ENCODE measurements at regions not wholly inside any gene's neighbourhood (a gene's known extent, or its start where the extent isn't known, plus 50 kb on each side); places are given as distances from the start of the nearest gene placed in this dataset.

GRCh38 chr17:5809056-5809455, 224.7 kb upstream of the NLRP1 start:
- no peak for DNase-seq (ENCODE audit: low spot score)
- intact Hi-C loops (cut with micrococcal nuclease): no loop called here

GRCh38 chr17:5809580-5810188, 225.4 kb upstream of the NLRP1 start:
- Mint-ChIP-seq H3K9me3 (peaks cover 20% of the 10 kb centered on the region), H3K27me3 (ENCODE audit: insufficient read depth) (no peaks in the 10 kb centered on the region), H3K4me1 (ENCODE audit: low read depth) (no peaks in the 10 kb centered on the region), H3K27ac (no peak overlapping the region), H3K36me3 (ENCODE audit: low read depth) (no peaks in the 10 kb centered on the region), H3K4me3 (no peak overlapping the region)
- no peak for DNase-seq (ENCODE audit: low spot score)
- intact Hi-C loops (cut with micrococcal nuclease): no loop called here

More at GRCh38 chr17:5809056-5809455, 224.7 kb upstream of the NLRP1 start:
- no peak overlapping the region for H3K4me3 Mint-ChIP-seq
- H3K27me3 Mint-ChIP-seq (ENCODE audit: insufficient read depth): no peaks in the 10 kb centered on the region
- peaks cover 20% of the 10 kb centered on the region for H3K9me3 Mint-ChIP-seq
- H3K27ac Mint-ChIP-seq: no peak overlapping the region
- no peaks in the 10 kb centered on the region for H3K36me3 Mint-ChIP-seq (ENCODE audit: low read depth)
- no peaks in the 10 kb centered on the region for H3K4me1 Mint-ChIP-seq (ENCODE audit: low read depth)

DNA sequence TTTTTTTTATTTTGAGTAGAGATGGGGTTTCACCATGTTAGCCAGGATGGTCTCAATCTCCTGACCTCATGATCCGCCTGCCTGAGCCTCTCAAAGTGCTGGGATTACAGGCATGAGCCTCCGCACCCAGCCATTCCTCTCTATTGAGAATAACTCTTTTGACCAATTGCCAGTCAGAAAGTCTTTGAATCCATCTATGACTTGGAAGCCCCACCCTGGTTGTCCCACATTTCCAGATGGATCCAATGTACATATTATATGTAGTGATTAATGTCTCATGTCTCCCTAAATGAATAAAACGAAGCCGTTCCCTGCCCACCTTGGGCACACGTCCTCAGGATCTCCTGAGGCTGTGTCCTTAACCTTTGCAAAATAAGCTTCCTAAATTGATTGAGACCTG, 228.3 kb upstream of the NLRP1 start:
- no peak overlapping the region for H3K27ac Mint-ChIP-seq
- intact Hi-C loops (cut with micrococcal nuclease): no loop called here
- peaks cover 20% of the 10 kb centered on the region for H3K9me3 Mint-ChIP-seq
- peaks cover under 1% of the 10 kb centered on the region for H3K27me3 Mint-ChIP-seq (ENCODE audit: insufficient read depth)
- DNase-seq (ENCODE audit: low spot score): no peak
- H3K36me3 Mint-ChIP-seq (ENCODE audit: low read depth): no peaks in the 10 kb centered on the region
- H3K4me1 Mint-ChIP-seq (ENCODE audit: low read depth): no peaks in the 10 kb centered on the region
- H3K4me3 Mint-ChIP-seq: no peak overlapping the region

DNA sequence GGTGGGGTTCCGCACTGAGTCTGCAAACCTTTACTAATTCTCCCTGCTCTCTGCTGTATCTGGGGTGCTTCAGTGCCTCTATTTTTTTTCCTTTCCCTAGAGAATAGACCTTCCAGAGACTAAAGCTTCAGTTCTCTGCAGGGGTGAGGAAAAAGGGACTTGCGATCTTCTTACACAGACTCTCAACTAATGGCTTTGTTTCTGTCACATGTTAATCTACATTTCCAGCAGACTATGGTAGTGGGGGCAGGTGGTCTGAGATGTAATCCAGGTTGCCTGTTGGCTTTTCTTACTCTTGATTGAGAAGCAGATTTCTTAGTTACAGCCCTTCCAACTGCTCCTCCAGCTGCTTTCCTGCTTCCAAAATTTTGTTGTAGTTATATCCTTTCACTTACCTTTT, 229.0 kb upstream of the NLRP1 start:
- H3K9me3 Mint-ChIP-seq: peaks cover 20% of the 10 kb centered on the region
- no peaks in the 10 kb centered on the region for H3K36me3 Mint-ChIP-seq (ENCODE audit: low read depth)
- peaks cover 6% of the 10 kb centered on the region for H3K27me3 Mint-ChIP-seq (ENCODE audit: insufficient read depth)
- H3K4me1 Mint-ChIP-seq (ENCODE audit: low read depth): no peaks in the 10 kb centered on the region
- no peak overlapping the region for H3K4me3 Mint-ChIP-seq
- intact Hi-C loops (cut with micrococcal nuclease): no loop called here
- no peak for DNase-seq (ENCODE audit: low spot score)
- no peak overlapping the region for H3K27ac Mint-ChIP-seq

DNA sequence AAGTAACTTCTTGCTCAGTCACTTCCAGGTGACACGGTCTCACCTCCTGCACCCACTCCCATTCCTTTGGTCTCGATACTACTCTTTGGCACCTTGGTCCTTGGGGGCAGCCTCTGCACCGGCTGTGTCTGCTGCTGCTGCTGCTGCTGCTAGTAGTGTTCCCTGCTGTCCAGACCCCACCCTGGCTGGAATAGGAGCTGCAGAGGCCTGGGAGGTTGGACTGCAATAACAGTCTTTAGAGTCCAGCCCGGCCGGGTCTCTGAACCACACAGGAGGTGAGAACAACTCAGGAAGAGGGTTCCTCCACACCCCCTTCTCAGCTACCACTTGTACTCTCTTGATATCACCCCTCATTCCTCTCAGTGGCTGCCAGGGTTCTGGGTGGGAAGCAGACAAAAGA, 231.1 kb upstream of the NLRP1 start:
- Mint-ChIP-seq H3K27ac (no peak overlapping the region), H3K4me1 (ENCODE audit: low read depth) (no peaks in the 10 kb centered on the region), H3K9me3 (peaks cover 13% of the 10 kb centered on the region), H3K4me3 (no peak overlapping the region), H3K27me3 (ENCODE audit: insufficient read depth) (peaks cover 10% of the 10 kb centered on the region), H3K36me3 (ENCODE audit: low read depth) (no peaks in the 10 kb centered on the region)
- no peak for DNase-seq (ENCODE audit: low spot score)
- intact Hi-C loops (cut with micrococcal nuclease): no loop called here

DNA sequence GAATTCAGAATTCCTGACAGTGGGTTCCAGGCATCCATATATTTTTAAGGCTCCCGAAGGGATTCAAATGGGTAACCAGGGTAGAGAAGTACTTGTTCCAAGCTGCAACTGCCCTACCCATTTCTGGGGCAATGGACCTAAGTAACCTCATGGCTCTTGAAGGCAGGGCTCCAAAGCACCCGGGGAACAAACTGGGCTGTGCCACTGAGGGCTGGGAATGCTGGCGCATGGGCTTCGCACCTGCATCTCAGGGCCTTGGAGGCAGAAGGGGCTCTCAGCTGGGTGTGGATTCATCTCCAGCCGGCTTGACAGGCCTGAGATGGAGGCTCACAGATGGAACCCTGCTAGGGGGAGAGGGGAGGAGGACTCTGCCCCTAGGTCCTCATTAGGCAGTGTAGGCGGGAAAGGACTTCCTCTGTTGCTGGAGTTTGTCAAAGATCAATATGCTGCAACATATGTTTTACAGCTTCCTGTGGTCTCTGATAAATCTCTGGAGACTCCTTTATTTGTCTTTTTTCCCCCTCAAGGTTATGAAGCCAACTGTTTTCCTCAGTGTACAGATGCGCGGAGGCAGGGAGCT, 232.3 kb upstream of the NLRP1 start:
- H3K9me3 Mint-ChIP-seq: peaks cover 2% of the 10 kb centered on the region
- H3K27me3 Mint-ChIP-seq (ENCODE audit: insufficient read depth): peaks cover 10% of the 10 kb centered on the region
- DNase-seq (ENCODE audit: low spot score): no peak
- H3K36me3 Mint-ChIP-seq (ENCODE audit: low read depth): no peaks in the 10 kb centered on the region
- intact Hi-C loops (cut with micrococcal nuclease): no loop called here
- H3K27ac Mint-ChIP-seq: no peak overlapping the region
- no peak overlapping the region for H3K4me3 Mint-ChIP-seq
- H3K4me1 Mint-ChIP-seq (ENCODE audit: low read depth): no peaks in the 10 kb centered on the region

- peaks cover 10% of the 10 kb centered on the region for H3K27me3 Mint-ChIP-seq (ENCODE audit: insufficient read depth)
- H3K4me1 Mint-ChIP-seq (ENCODE audit: low read depth): no peaks in the 10 kb centered on the region
- H3K36me3 Mint-ChIP-seq (ENCODE audit: low read depth): no peaks in the 10 kb centered on the region
- no peaks in the 10 kb centered on the region for H3K9me3 Mint-ChIP-seq
- no peak overlapping the region for H3K27ac Mint-ChIP-seq
- H3K4me3 Mint-ChIP-seq: no peak overlapping the region
- DNase-seq (ENCODE audit: low spot score): no peak
- intact Hi-C loops (cut with micrococcal nuclease): no loop called here
These were observed 233.4 kb upstream of the NLRP1 start for GRCh38 chr17:5817475-5818395.

DNA sequence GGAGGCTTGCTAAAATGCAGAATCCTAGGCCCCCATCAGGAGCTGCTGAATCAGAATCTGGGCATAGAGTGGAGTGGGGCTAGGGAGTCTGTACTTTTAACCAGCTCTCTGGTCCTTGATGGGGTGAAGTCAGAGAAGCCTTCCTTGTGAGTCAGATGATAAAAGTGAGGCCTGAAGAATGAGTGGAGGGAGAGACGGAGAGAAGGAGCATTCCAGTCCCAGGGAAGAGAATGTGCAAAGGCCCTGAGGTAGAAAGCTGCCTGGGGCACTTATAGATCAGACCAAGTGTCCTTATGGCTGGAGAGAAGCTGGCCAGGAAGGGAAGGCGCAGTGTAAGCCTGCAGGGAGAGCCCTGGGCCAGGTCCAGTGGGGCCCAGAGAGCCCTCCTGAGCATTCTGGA, 235.1 kb upstream of the NLRP1 start:
- Mint-ChIP-seq H3K4me1 (ENCODE audit: low read depth) (no peaks in the 10 kb centered on the region), H3K9me3 (no peaks in the 10 kb centered on the region), H3K27me3 (ENCODE audit: insufficient read depth) (peaks cover 10% of the 10 kb centered on the region), H3K4me3 (no peak overlapping the region), H3K27ac (no peak overlapping the region), H3K36me3 (ENCODE audit: low read depth) (no peaks in the 10 kb centered on the region)
- DNase-seq (ENCODE audit: low spot score): no peak
- intact Hi-C loops (cut with micrococcal nuclease): no loop called here

DNA sequence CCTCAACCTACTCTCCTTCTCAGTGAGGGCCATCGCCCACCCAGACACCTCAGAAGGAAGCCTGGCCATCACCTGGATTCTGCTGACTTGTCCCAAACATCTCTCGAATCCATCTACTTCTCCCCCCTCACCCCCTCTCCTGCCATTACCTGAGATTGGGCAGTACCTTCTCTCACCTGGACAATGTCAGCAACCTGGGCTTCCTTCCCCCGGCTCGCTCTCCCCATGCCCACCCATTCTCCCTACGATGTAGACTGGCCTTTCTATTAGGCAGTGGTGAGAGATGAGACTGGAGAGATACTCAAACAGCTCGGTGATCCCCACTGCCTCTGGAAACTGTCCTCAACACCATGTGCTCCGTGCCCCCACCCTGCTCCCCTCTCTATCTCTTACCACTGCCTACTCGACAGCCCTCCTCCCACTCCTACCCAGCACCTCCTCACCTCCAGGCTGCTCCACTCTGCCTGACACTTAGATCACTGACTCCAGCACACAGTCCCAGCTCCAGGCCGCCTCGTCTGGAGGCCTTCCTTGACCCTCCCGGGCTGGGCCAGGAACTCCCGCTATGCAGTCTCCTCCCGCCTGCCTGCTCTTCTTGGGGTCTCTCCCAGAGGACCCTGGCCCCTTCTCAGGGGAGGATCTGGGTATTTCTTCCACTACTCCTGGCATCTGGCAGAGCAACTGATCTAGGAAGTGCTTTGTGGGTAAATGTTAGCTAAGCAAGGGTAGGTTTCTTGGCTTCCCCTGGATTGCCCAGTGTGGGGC, 235.8 kb upstream of the NLRP1 start:
- Mint-ChIP-seq H3K9me3 (no peaks in the 10 kb centered on the region), H3K4me3 (no peak overlapping the region), H3K27me3 (ENCODE audit: insufficient read depth) (peaks cover 10% of the 10 kb centered on the region), H3K27ac (no peak overlapping the region), H3K4me1 (ENCODE audit: low read depth) (no peaks in the 10 kb centered on the region), H3K36me3 (ENCODE audit: low read depth) (no peaks in the 10 kb centered on the region)
- intact Hi-C loops (cut with micrococcal nuclease): no loop called here
- DNase-seq (ENCODE audit: low spot score): no peak

- Mint-ChIP-seq H3K9me3 (no peaks in the 10 kb centered on the region), H3K36me3 (ENCODE audit: low read depth) (no peaks in the 10 kb centered on the region), H3K27me3 (ENCODE audit: insufficient read depth) (peaks cover 10% of the 10 kb centered on the region), H3K4me3 (no peak overlapping the region), H3K27ac (no peak overlapping the region), H3K4me1 (ENCODE audit: low read depth) (no peaks in the 10 kb centered on the region)
- intact Hi-C loops (cut with micrococcal nuclease): no loop called here
- DNase-seq (ENCODE audit: low spot score): no peak
These were observed 236.6 kb upstream of the NLRP1 start for GRCh38 chr17:5820721-5821456.

DNA sequence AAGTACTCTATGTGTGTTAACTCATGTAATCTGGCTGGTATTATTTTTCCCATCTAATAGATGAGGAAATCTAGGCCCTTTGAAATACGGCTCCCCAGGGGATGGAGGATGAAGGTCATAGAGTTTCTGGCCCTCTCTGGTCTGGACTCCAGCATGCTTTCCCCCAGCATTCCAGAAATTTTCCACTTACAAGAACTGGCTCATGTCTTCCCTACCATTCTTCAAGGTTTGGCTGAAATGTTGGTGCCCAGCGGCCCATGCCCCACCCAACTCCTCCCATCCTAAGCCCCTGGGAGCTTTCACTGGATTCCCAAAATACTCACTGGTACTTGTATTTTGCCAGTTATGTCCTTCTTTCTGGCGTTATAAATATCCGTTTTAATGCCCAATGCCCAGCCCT, 237.5 kb upstream of the NLRP1 start:
- DNase-seq (ENCODE audit: low spot score): no peak
- Mint-ChIP-seq H3K27me3 (ENCODE audit: insufficient read depth) (peaks cover 10% of the 10 kb centered on the region), H3K36me3 (ENCODE audit: low read depth) (no peaks in the 10 kb centered on the region), H3K4me1 (ENCODE audit: low read depth) (no peaks in the 10 kb centered on the region), H3K4me3 (no peak overlapping the region), H3K9me3 (no peaks in the 10 kb centered on the region), H3K27ac (no peak overlapping the region)
- intact Hi-C loops (cut with micrococcal nuclease): no loop called here

- Mint-ChIP-seq H3K36me3 (ENCODE audit: low read depth) (no peaks in the 10 kb centered on the region), H3K9me3 (no peaks in the 10 kb centered on the region), H3K4me1 (ENCODE audit: low read depth) (no peaks in the 10 kb centered on the region), H3K4me3 (no peak overlapping the region), H3K27me3 (ENCODE audit: insufficient read depth) (peaks cover 10% of the 10 kb centered on the region), H3K27ac (no peak overlapping the region)
- intact Hi-C loops (cut with micrococcal nuclease): no loop called here
- DNase-seq (ENCODE audit: low spot score): no peak
These were observed 238.2 kb upstream of the NLRP1 start for GRCh38 chr17:5822281-5823060.
